ENCODE measurements at regions not wholly inside any gene's neighbourhood (a gene's known extent, or its start where the extent isn't known, plus 50 kb on each side); places are given as distances from the start of the nearest gene placed in this dataset.

DNA sequence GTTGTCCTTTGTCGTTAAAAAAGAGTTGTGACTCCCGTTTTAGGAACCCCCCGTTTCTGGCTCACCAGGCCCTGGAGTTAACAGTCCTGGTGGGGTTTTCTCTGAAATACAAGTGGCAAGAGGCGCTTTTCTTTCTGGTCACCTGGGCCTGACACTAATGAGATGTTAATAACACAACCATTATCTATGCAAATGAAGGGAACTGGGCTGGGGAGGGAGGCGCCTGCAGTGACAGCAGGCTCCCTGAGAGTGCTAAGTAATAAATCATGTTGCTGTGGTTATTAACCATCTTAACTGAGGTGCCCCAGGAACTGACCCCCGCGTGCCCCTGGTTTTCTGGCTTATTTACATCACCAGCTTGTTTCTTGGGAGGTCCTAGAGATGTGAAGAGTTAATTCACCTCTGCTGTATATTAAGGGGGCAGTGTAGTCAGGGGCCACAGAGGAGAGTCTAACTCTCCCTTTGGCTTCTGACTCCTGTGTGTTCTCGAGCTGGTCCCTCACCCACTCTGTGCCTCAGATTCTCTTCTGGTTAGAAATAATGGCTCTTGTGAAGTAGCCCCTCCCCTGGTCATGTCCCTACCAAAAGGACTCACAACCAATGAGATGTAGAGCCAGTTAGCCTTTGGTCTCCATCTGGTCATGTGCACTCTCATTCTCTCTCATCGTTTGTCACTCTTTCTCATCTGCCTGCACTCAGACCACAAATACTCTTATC, 276.6 kb upstream of the CADM1 start:
- no peak for TF ChIP-seq MAX (IDR thresholded peaks at IDR 0.05)
- no peak for TF ChIP-seq TEAD4 (IDR thresholded peaks at IDR 0.05)
- no peak for TF ChIP-seq TAF1 (IDR thresholded peaks at IDR 0.05; ENCODE audit: low read depth)
- no peak for TF ChIP-seq CEBPB (IDR thresholded peaks at IDR 0.05)
- no peak for TF ChIP-seq ZBTB7A (IDR thresholded peaks at IDR 0.05; ENCODE audit: low read depth)
- no peak for TF ChIP-seq EP300 (IDR thresholded peaks at IDR 0.05; ENCODE audit: borderline replicate concordance)
- no peak for TF ChIP-seq RAD21 (IDR thresholded peaks at IDR 0.05; ENCODE audit: low read depth)
- TF ChIP-seq, protein P1, sequence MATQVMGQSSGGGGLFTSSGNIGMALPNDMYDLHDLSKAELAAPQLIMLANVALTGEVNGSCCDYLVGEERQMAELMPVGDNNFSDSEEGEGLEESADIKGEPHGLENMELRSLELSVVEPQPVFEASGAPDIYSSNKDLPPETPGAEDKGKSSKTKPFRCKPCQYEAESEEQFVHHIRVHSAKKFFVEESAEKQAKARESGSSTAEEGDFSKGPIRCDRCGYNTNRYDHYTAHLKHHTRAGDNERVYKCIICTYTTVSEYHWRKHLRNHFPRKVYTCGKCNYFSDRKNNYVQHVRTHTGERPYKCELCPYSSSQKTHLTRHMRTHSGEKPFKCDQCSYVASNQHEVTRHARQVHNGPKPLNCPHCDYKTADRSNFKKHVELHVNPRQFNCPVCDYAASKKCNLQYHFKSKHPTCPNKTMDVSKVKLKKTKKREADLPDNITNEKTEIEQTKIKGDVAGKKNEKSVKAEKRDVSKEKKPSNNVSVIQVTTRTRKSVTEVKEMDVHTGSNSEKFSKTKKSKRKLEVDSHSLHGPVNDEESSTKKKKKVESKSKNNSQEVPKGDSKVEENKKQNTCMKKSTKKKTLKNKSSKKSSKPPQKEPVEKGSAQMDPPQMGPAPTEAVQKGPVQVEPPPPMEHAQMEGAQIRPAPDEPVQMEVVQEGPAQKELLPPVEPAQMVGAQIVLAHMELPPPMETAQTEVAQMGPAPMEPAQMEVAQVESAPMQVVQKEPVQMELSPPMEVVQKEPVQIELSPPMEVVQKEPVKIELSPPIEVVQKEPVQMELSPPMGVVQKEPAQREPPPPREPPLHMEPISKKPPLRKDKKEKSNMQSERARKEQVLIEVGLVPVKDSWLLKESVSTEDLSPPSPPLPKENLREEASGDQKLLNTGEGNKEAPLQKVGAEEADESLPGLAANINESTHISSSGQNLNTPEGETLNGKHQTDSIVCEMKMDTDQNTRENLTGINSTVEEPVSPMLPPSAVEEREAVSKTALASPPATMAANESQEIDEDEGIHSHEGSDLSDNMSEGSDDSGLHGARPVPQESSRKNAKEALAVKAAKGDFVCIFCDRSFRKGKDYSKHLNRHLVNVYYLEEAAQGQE (IDR thresholded peaks at IDR 0.05; ENCODE audit: low read depth) = no peak

- TF ChIP-seq TAF1 (IDR thresholded peaks at IDR 0.05; ENCODE audit: low read depth) (no peak), FOXM1 (IDR thresholded peaks at IDR 0.05; ENCODE audit: borderline replicate concordance, low read depth) (no peak), RAD21 (IDR thresholded peaks at IDR 0.05; ENCODE audit: low read depth) (no peak), CREB1 (IDR thresholded peaks at IDR 0.05; ENCODE audit: low read depth) (no peak), MAX (IDR thresholded peaks at IDR 0.05) (no peak)
Measured at GRCh38 chr11:115778928-115779650, 274.9 kb upstream of the CADM1 start.

DNA sequence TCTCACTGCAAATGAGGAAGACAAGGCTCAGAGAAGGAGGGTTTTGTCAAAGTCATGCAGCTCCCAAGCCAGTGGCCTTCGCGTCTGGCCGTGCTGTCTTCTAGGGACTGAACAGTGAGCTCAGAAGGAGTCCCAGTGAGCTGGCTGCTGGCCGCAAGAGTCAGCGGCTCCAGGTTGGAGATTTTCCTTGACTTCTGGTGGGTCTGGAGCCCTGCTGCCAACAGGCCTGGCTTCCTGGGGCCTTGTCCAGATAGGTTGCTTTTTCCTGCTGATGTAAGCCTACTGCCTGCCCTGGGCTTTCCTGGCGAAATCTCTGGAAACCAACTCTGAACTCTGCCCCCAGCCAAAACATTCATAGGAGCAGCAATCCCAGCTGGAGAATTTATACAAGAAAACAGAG, 272.7 kb upstream of the CADM1 start:
- TF ChIP-seq TEAD4 (IDR thresholded peaks at IDR 0.05) = no peak
- no peak for TF ChIP-seq CREB1 (IDR thresholded peaks at IDR 0.05; ENCODE audit: low read depth)
- no peak for TF ChIP-seq FOXM1 (IDR thresholded peaks at IDR 0.05; ENCODE audit: borderline replicate concordance, low read depth)
- no peak for TF ChIP-seq MAX (IDR thresholded peaks at IDR 0.05)
- no peak for TF ChIP-seq TAF1 (IDR thresholded peaks at IDR 0.05; ENCODE audit: low read depth)
- TF ChIP-seq, protein P1 (IDR thresholded peaks at IDR 0.05; ENCODE audit: low read depth) = no peak
- TF ChIP-seq RAD21 (IDR thresholded peaks at IDR 0.05; ENCODE audit: low read depth) = no peak
- no peak for TF ChIP-seq EP300 (IDR thresholded peaks at IDR 0.05; ENCODE audit: borderline replicate concordance)
- no peak for TF ChIP-seq CEBPB (IDR thresholded peaks at IDR 0.05)
- no peak for TF ChIP-seq EGR1 (IDR thresholded peaks at IDR 0.05)
- TF ChIP-seq YY1 (IDR thresholded peaks at IDR 0.05; ENCODE audit: low read depth) = no peak
- no peak for TF ChIP-seq ZBTB7A (IDR thresholded peaks at IDR 0.05; ENCODE audit: low read depth)

DNA sequence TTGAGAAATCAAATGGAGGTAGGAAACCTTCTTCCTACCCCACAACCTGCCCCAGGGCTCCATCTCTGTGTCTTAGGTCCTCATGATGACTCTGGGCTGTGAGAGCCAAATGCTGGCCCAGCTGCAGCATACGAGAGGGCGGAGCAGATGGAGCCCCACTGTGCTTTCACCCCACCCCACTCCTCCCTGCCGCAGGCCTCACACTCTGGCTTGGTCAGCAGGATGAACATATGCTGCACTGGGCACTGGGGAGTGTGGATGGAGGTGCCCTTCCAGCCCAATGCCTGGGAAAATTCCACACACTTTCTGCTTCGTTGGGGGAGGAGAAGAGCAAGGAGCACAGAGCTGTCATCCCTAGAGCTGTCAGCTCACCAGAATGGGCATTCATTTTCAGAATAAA, 271.6 kb upstream of the CADM1 start:
- TF ChIP-seq YY1 (IDR thresholded peaks at IDR 0.05; ENCODE audit: low read depth) (no peak), EP300 (IDR thresholded peaks at IDR 0.05; ENCODE audit: borderline replicate concordance) (no peak), TEAD4 (IDR thresholded peaks at IDR 0.05) (no peak), NFIC (IDR thresholded peaks at IDR 0.05) (no peak), TAF1 (IDR thresholded peaks at IDR 0.05; ENCODE audit: low read depth) (no peak), EGR1 (IDR thresholded peaks at IDR 0.05) (no peak), CREB1 (IDR thresholded peaks at IDR 0.05; ENCODE audit: low read depth) (no peak), TCF12 (IDR thresholded peaks at IDR 0.05; ENCODE audit: low read depth) (no peak), CEBPB (IDR thresholded peaks at IDR 0.05) (no peak), RAD21 (IDR thresholded peaks at IDR 0.05; ENCODE audit: low read depth) (no peak), FOXM1 (IDR thresholded peaks at IDR 0.05; ENCODE audit: borderline replicate concordance, low read depth) (no peak), ZBTB7A (IDR thresholded peaks at IDR 0.05; ENCODE audit: low read depth) (no peak), MAX (IDR thresholded peaks at IDR 0.05) (no peak)
- TF ChIP-seq, protein P1 (IDR thresholded peaks at IDR 0.05; ENCODE audit: low read depth) = no peak
- TF ChIP-seq, protein P2, sequence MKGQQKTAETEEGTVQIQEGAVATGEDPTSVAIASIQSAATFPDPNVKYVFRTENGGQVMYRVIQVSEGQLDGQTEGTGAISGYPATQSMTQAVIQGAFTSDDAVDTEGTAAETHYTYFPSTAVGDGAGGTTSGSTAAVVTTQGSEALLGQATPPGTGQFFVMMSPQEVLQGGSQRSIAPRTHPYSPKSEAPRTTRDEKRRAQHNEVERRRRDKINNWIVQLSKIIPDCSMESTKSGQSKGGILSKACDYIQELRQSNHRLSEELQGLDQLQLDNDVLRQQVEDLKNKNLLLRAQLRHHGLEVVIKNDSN (IDR thresholded peaks at IDR 0.05) = no peak

Data from Ishikawa (cell line).